K562 (cell line): ENCODE measurements at regions not wholly inside any gene's neighbourhood (a gene's known extent, or its start where the extent isn't known, plus 50 kb on each side); places are given as distances from the start of the nearest gene placed in this dataset.
A peak's percentile ranks its signal among the peaks of the same experiment; 100 is the strongest.

ENCODE experiments used
- BRD9 ChIP-seq: fragments of 450-650 bp; IDR thresholded peaks from 2 replicates; pipeline ENCODE4 v1.6.1; 2018; ENCODE audit warnings: low read depth; ENCODE audit not compliant: partially characterized antibody
- CBX5 ChIP-seq: IDR thresholded peaks from 2 replicates; pipeline ENCODE4 v1.6.1; 2014; ENCODE audit warnings: low read depth, borderline replicate concordance
- ETV5 ChIP-seq: sonication (generic); formaldehyde crosslinking; IDR thresholded peaks from 2 replicates; pipeline ENCODE4 v1.4.0; 2020; ENCODE audit warnings: low read depth, mild to moderate bottlenecking, missing genetic modification reagents
- HSF4 ChIP-seq: fragments of 250-450 bp; sonication (Bioruptor Pico); IDR thresholded peaks from 2 replicates; pipeline ENCODE4 v2.1.2; 2022; ENCODE audit warnings: mild to moderate bottlenecking, moderate library complexity, borderline replicate concordance
- MTA2 ChIP-seq: fragments of 450-650 bp; IDR thresholded peaks from 2 replicates; pipeline ENCODE4 v1.6.1; 2016; ENCODE audit warnings: low read depth
- POLR2A ChIP-seq: fragments of 450-650 bp; conservative IDR thresholded peaks from 2 replicates; pipeline ENCODE4 v1.6.1; 2016
- POLR3A ChIP-seq: IDR thresholded peaks from 2 replicates; pipeline ENCODE4 v1.6.1; 2011; ENCODE audit warnings: borderline replicate concordance, mild to moderate bottlenecking, moderate library complexity; ENCODE audit not compliant: insufficient read length, insufficient read depth; ENCODE audit errors: extremely low read depth
- PURB ChIP-seq: sonication (generic); formaldehyde crosslinking; IDR thresholded peaks from 2 replicates; pipeline ENCODE4 v1.9.0; 2021; ENCODE audit warnings: low read depth, mild to moderate bottlenecking, missing genetic modification reagents
- SNRNP70 ChIP-seq: fragments of 200-400 bp; formaldehyde crosslinking; optimal IDR thresholded peaks from 2 replicates; pipeline ENCODE3; 2017; ENCODE audit warnings: low read depth, low read length
- YY1 ChIP-seq, 3 experiments: IDR thresholded peaks; 2 replicates each; pipeline ENCODE4 v1.6.1; 2011; ENCODE audit warnings: low read length in 2 of 3, mild to moderate bottlenecking in 2 of 3, moderate library complexity in 2 of 3, borderline replicate concordance in 1 of 3, control low read depth in 1 of 3, low read depth in 1 of 3; ENCODE audit not compliant: insufficient read depth in 3 of 3, insufficient replicate concordance in 2 of 3, control insufficient read depth in 1 of 3, insufficient read length in 1 of 3; ENCODE audit errors: extremely low read depth in 1 of 3
- ZNF408 ChIP-seq: fragments of 250-450 bp; sonication (Bioruptor Pico); IDR thresholded peaks from 2 replicates; pipeline ENCODE4 v1.4.0; 2020; ENCODE audit warnings: low read depth, mild to moderate bottlenecking, moderate library complexity
- TF ChIP-seq, protein P1 (sequence below): fragments of 250-450 bp; sonication (Bioruptor Pico); IDR thresholded peaks from 2 replicates; pipeline ENCODE4 v1.4.0; 2020; ENCODE audit warnings: mild to moderate bottlenecking, moderate library complexity
- TF ChIP-seq, protein P2 (sequence below): fragments of 150-350 bp; conservative IDR thresholded peaks from 2 replicates; pipeline ENCODE4 v1.6.1; 2014; ENCODE audit warnings: low read length

GRCh38 chr3:167941234-167941995 lies 154.3 kb downstream of the GOLIM4 start (continued):
- TF ChIP-seq, protein P1, sequence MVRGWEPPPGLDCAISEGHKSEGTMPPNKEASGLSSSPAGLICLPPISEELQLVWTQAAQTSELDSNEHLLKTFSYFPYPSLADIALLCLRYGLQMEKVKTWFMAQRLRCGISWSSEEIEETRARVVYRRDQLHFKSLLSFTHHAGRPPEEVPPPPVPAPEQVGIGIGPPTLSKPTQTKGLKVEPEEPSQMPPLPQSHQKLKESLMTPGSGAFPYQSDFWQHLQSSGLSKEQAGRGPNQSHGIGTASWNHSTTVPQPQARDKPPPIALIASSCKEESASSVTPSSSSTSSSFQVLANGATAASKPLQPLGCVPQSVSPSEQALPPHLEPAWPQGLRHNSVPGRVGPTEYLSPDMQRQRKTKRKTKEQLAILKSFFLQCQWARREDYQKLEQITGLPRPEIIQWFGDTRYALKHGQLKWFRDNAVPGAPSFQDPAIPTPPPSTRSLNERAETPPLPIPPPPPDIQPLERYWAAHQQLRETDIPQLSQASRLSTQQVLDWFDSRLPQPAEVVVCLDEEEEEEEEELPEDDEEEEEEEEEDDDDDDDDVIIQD (CRISPR knock-in tag) = no peak
- TF ChIP-seq PURB (no peak), YY1 (IDR thresholded peaks at IDR 0.05; ENCODE audit: borderline replicate concordance in 1 of 3, control insufficient read depth in 1 of 3, extremely low read depth in 1 of 3, insufficient read depth in 3 of 3, insufficient read length in 1 of 3, insufficient replicate concordance in 2 of 3, low read depth in 1 of 3, low read length in 2 of 3) (no peak), ZNF408 (CRISPR knock-in tag) (no peak), HSF4 (CRISPR knock-in tag) (no peak), CBX5 (no peak), SNRNP70 (no peak), ETV5 (CRISPR knock-in tag) (peak; percentile 82), POLR2A (no peak), POLR3A (no peak), BRD9 (no peak), MTA2 (peak; percentile 71)
- TF ChIP-seq, protein P2, sequence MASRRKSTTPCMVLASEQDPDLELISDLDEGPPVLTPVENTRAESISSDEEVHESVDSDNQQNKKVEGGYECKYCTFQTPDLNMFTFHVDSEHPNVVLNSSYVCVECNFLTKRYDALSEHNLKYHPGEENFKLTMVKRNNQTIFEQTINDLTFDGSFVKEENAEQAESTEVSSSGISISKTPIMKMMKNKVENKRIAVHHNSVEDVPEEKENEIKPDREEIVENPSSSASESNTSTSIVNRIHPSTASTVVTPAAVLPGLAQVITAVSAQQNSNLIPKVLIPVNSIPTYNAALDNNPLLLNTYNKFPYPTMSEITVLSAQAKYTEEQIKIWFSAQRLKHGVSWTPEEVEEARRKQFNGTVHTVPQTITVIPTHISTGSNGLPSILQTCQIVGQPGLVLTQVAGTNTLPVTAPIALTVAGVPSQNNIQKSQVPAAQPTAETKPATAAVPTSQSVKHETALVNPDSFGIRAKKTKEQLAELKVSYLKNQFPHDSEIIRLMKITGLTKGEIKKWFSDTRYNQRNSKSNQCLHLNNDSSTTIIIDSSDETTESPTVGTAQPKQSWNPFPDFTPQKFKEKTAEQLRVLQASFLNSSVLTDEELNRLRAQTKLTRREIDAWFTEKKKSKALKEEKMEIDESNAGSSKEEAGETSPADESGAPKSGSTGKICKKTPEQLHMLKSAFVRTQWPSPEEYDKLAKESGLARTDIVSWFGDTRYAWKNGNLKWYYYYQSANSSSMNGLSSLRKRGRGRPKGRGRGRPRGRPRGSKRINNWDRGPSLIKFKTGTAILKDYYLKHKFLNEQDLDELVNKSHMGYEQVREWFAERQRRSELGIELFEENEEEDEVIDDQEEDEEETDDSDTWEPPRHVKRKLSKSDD = no peak
- TF ChIP-seq, all 486 proteins: peak for 105
